T47D (cell line): ENCODE measurements at regions not wholly inside any gene's neighbourhood (a gene's known extent, or its start where the extent isn't known, plus 50 kb on each side); places are given as distances from the start of the nearest gene placed in this dataset.

ENCODE experiments used
- DNase-seq, 2 experiments: peaks; one replicate each; pipeline versions ENCODE4 v3.0.0 to v3.0.0-alpha.2; 2011 to 2012; ENCODE audit warnings: low read depth in 1 of 2, low spot score in 1 of 2
- JUND ChIP-seq: IDR thresholded peaks from 2 replicates; pipeline ENCODE4 v1.6.1; 2012; ENCODE audit warnings: low read depth
- in situ Hi-C: cut with HindIII; loops from 2 replicates; pipeline ENCODE4 v1.10.0; 2016; ENCODE audit warnings: low sequenced_read_pairs, low pct_unique_long_range_greater_than_20kb

DNA sequence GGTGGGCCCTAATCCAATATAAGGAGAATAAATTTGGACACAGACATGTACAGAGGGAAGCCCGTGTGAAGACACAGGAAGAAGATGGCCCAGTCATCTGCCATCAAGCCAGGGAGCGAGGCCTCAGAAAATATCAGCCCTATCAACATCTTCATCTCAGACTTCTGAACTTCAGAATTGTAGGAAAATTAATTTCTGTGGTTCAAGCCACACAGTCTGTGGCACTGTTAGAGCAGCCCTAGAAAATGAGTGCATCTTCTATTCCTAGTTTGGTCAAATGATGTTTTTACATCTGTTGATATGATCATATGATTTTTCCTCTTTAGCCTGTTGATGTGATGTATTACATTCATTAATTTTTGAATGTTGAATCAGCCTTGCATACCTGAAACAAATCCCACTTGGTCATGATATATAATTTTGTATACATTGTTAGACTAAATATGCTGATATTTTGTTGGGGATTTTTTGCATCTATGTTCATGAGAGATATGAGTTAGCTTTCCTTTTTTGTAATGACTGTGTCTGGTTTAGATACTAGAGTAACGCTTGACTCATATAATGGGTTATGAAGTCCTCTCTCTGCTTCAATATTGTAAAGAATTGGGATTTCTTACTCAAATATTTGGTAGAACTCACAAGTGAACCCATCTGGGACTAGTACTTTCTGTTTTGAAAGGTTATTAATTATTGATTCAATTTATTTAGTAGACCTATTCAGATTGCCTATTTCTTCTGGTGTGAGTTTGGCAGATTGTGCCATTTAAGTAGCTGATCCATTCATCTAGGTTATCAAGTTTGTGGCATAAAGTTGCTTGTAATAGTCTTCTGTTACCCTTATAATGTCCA, 451.4 kb downstream of the EIPR1 start:
- no peak for DNase-seq
- no peak for TF ChIP-seq JUND
- in situ Hi-C loops: no loop called here

DNA sequence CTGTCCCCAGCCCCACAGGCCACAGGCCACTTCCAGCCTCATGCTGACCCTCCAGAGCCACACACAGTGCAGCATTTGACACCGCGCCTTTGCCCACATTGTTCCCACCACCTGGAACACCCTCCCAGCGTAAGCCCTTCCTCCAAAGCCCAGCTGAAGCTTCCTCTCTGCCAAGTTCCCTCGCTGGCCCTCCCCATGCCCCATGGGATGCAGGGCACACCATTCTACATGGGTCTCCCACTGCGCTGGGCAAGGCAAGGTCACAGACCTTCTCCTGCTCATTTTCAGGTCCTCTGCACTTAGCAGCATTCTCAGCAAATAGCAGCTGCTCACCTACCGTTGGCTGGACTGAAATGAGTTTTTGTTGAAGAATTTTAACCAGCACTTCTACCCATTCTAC, 455.5 kb downstream of the EIPR1 start:
- in situ Hi-C loops: no loop called here
- no peak for TF ChIP-seq JUND
- no peak for DNase-seq

DNA sequence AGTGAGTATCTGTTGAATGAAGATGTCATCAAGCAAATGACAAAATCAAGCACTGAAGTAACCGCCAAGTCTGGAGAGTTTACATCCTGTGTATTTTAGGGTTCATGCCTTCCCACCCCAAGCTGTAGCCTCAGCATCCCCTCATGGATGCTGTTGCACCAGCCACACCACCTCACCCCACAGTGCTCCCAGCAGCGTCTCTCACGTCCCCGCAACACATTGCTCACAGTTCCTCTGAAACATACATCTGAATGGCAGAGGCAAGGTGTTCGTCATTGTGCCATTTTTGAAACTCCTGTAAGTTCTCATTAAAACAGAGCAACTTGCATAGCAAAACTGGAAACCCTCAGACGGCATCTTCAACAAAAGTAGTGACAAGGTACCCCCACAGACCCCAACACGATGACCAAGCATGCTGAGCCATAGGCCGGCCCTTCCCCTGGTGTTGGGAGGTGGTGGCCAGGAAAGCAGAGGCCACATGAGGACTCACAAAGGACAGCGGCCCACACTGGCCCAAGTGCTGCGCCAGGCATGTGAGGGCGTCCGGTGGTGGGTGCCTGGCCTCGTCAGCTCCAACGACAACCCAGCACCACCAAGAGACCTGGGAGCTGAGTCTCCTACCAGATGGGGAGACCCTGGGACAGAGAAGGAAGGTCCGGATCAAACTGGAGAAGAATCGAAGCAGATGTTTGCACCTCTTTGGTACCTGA, 456.5 kb downstream of the EIPR1 start:
- in situ Hi-C loops: no loop called here
- DNase-seq: no peak
- TF ChIP-seq JUND: no peak

DNA sequence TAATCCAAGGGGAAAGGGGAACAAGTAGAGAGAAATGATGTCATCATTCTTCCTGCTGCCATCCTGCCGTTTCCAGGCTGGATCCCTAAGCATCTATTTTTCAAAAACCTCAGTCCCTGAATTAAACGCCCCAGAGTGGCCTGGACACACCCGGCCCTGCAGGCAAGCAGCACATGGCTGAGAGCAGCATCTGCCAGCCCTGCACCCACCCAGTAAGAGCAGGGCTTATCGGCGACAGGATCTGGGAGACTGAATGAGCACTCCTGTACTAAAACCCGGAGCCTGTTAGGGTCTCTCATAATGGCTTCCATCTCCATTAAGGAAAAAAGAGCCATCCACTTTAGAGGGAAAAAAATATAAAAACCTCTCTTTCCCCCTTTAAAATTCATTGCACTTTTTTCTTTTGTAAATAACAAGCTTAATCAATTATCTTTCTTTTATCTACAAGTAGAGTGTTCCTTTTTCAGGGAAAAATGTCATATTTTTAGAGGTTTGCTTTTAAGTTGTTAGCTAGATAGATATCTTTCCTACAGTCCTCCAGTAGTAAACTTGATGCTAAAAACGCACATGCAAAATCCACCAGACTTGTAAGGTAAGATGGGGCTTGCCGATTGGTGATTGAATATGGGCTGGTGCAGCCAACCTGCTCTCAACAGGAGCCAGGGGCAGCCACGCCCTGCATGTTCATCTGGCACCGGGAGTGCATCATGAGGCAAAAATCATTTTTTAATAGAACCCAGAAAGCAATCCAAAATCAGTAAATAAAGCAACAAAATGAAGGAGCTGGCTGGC, 457.8 kb downstream of the EIPR1 start:
- in situ Hi-C loops: no loop called here
- no peak for DNase-seq
- TF ChIP-seq JUND: no peak

- in situ Hi-C loops: no loop called here
- TF ChIP-seq JUND: no peak
- no peak for DNase-seq
Measured at GRCh38 chr2:2919026-2919425, 458.6 kb downstream of the EIPR1 start.

DNA sequence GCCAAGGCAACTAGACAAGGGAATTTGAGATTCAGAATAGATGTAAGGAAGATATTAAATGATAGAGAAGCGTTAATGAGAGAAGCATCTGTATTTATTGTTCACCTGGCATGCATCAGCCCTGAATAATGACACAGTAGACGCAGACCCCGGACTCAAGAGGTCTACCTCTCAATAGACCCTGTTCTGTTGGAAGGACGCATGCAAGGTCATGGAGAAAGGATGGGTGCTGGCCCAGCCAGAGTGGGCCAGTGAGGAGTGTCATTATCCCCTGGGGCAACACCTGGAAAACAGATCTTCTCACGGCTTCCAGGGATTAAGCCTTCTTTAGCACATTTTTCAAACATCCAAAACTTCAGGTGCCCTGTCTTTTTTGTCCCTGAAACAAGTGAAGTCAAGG, 461.0 kb downstream of the EIPR1 start:
- in situ Hi-C loops: no loop called here
- no peak for DNase-seq
- TF ChIP-seq JUND: no peak

- in situ Hi-C loops: no loop called here
- no peak for TF ChIP-seq JUND
- DNase-seq: no peak
Measured at GRCh38 chr2:2914252-2914651, 463.4 kb downstream of the EIPR1 start.

- in situ Hi-C loops: no loop called here
- DNase-seq: no peak
- no peak for TF ChIP-seq JUND
Measured at GRCh38 chr2:2913601-2914120, 464.0 kb downstream of the EIPR1 start.

DNA sequence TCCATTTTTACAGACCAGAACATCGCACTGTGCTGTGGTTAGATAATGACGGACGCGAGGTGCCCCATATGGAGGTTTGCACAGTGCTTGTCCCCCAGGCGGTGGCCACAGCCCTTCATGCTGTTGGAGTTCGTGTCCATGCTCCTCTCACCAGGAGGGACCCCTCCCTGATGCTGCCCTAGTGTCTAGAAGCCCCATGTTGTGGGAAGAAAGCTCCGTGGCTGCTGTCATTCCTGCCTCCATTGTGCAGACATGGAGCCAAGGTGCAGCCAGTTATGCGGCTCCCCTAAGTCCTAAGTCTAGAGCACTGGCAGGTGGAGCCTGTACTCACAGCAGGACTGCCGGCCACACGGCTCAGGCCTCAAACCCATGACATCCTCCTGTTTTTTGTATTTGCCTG, 464.9 kb downstream of the EIPR1 start:
- in situ Hi-C loops: no loop called here
- DNase-seq: no peak
- TF ChIP-seq JUND: no peak

GRCh38 chr2:2912293-2912692, 465.3 kb downstream of the EIPR1 start:
- TF ChIP-seq JUND: no peak
- in situ Hi-C loops: no loop called here
- DNase-seq: no peak

DNA sequence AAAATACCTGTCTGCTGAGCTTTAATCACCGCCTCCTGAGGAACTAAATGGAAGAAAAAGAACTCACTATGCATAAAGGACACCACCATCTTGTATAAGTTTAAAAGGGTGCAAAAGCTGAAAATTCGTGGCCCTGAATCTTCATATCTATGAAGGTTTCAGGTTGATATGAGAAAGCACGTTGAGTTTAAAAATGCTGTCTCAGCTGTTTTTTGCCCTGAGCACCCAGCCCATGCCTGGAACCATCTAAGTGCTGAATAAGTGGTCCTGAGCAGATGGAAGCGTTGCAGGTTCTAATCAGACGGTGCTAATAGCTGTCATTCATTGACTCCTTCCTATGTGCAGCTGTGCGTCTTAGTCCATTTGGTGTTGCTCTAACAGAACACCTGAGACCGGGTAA, 467.4 kb downstream of the EIPR1 start:
- no peak for DNase-seq
- TF ChIP-seq JUND: no peak
- in situ Hi-C loops: no loop called here
